Heart right ventricle (tissue), 16 donors: ENCODE measurements at regions not wholly inside any gene's neighbourhood (a gene's known extent, or its start where the extent isn't known, plus 50 kb on each side); places are given as distances from the start of the nearest gene placed in this dataset.

ENCODE experiments used
- ATAC-seq, 8 donors: fragments of 200-7000 bp; cut with Tn5 transposase; one replicate each; pipeline ENCODE4 v1.9.1; 2020; ENCODE audit warnings: mild to moderate bottlenecking in 8 of 8, moderate library complexity in 8 of 8, moderate number of reproducible peaks in 1 of 8
- DNase-seq, 2 donors: peaks; one replicate each; pipeline ENCODE4 v3.0.0-alpha.2; 2020
- H3K27ac ChIP-seq, 10 donors: fragments of 200-600 bp; sonication (generic) in 2 of 10; one replicate each; pipeline versions ENCODE4 v1.5.0 to v1.8.0; 2020 to 2022; ENCODE audit warnings: mild to moderate bottlenecking in 3 of 10
- H3K27me3 ChIP-seq, 7 donors: fragments of 200-600 bp; one replicate each; pipeline ENCODE4 v1.8.0; 2021 to 2022; ENCODE audit warnings: mild to moderate bottlenecking in 2 of 7
- H3K36me3 ChIP-seq, 9 donors: fragments of 200-600 bp; sonication (generic) in 1 of 9; one replicate each; pipeline versions ENCODE4 v1.5.0 to v1.8.0; 2020 to 2022; ENCODE audit warnings: mild to moderate bottlenecking in 2 of 9
- H3K4me1 ChIP-seq, 9 donors: fragments of 200-600 bp; sonication (generic) in 1 of 9; one replicate each; pipeline versions ENCODE4 v1.5.0 to v1.8.0; 2020 to 2022; ENCODE audit warnings: mild to moderate bottlenecking in 4 of 9
- H3K4me3 ChIP-seq, 10 donors: fragments of 200-600 bp; sonication (generic) in 2 of 10; one replicate each; pipeline versions ENCODE4 v1.5.0 to v1.8.0; 2020 to 2022; ENCODE audit warnings: mild to moderate bottlenecking in 7 of 10, moderate library complexity in 2 of 10
- H3K9me3 ChIP-seq, 11 donors: fragments of 200-600 bp in 10 of 11; sonication (generic) in 2 of 11; one replicate each; pipeline versions ENCODE4 v1.5.0 to v1.8.0; 2013 to 2022; ENCODE audit warnings: mild to moderate bottlenecking in 2 of 11, control low read depth in 1 of 11, moderate library complexity in 1 of 11
- CTCF ChIP-seq, 9 donors: fragments of 200-600 bp; sonication (generic) in 2 of 9; IDR thresholded peaks; one replicate each; pipeline versions ENCODE4 v1.5.0 to v1.8.0; 2021 to 2022; ENCODE audit warnings: antibody characterized with exemption in 9 of 9, mild to moderate bottlenecking in 5 of 9, moderate library complexity in 1 of 9
- WGBS, 2 donors: extraction: QIAGEN DNeasy Blood & Tissue Kit; methylation state at CpG; one replicate each; pipeline ENCODE4 v1.1.7; 2013; ENCODE audit warnings: inconsistent platforms in 1 of 2; 5-methylcytosine and 5-hydroxymethylcytosine counted together
- intact Hi-C, 10 donors: fragments of 100-400 bp; cut with DNase I; formaldehyde crosslinking; loops; one replicate each; pipeline versions ENCODE4 v1.11.1 to v1.14.2; 2022
- donor health status: Arrhythmogenic right ventricular cardiomyopathy.
- donor health status: ischemic (EF 13 %, LVEDD 7.1; RV severe dilation, severe dysfunction).
- donor health status: healthy with polysubstance abuse.
- donor health status: DM: no; HTN: yes; CAD: no.
- donor health status: DM: no; HTN: no; CAD: no.
- donor health status: ischemic (EF 25% LVEDD 6.9; RV normal size, moderate dysfunction).
- donor health status: ischemic (EF 25% LVEDD 5.7; RV mildly dilated, moderate dysfunction).
- donor health status: healthy.
- donor health status: DM: yes; HTN: yes; CAD: no.
- donor health status: Ischemic cardiomyopathy.
- donor health status: ischemic (EF 35%, LVEDD 5.7; RV mildly dilated, moderate dysfunction).
- donor health status: nonischemic (EF 11% LVEDD 7.7; RV severe dilation, severe dysfunction).
- donor health status: DM: yes; HTN: yes; CAD: no.
- donor health status: PGD.
- donor health status: ischemic (EF 29% LVEDD 5.4; RV normal size, mild dysfunction).
- donor health status: nonischemic (EF 23%, LVEDD 6.1; RV moderate dilation, normal function).

DNA sequence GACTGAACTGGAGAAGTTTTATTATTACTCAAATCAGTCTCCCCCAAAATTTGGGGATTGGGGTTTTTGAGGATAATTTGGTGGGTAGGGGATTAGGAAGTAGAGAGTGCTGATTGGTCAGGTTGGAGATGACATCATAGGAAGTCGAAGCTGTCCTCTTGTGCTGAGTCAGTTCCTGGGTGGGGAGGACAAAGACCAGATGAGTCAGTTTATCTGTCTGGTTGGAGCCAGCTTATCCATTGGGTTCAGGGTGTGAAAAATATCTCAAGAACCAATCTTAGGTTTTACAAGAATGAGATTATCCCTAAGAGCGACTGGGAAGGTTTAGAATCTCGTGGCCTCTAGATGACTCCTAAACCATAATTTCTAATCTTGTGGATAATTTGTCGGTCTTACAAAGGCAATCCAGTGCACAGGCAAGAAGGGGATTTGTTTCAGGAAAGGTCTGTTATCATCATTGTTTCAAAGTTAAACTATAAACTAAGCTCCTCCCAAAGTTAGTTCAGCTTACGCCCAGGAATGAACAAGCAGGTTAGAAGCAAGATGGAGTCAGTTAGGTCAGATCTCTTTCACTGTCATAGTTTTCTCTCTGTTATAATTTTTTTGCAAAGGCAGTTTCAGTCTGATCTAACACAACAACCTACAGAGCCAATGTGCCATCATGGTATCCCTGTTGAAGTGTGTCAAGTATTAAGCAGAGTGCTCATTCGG, 274.5 kb downstream of the SLC7A11 start:
- Histone ChIP-seq H3K4me3 (no peak overlapping the region), H3K9me3 (no peaks in the 10 kb centered on the region), H3K27me3 (no peaks in the 10 kb centered on the region), H3K36me3 (no peaks in the 10 kb centered on the region), H3K27ac (no peak overlapping the region), H3K4me1 (no peaks in the 10 kb centered on the region)
- intact Hi-C loops, result loop anchor here in 1 of 10 donors (5.0 kb wide), 1 partner anchor 330 kb away; no protein-coding TSS in a partner anchor
- no peak for TF ChIP-seq CTCF (IDR thresholded peaks at IDR 0.05)
- 90 to 92% methylated on average over 6 of the region's 6 CpGs for WGBS, 2 donors
- ATAC-seq (no peak), DNase-seq (no peak)

GRCh38 chr4:137966504-137966903, 275.6 kb downstream of the SLC7A11 start:
- Histone ChIP-seq H3K9me3 (no peaks in the 10 kb centered on the region), H3K36me3 (no peaks in the 10 kb centered on the region), H3K27me3 (no peaks in the 10 kb centered on the region), H3K27ac (no peak overlapping the region), H3K4me3 (no peak overlapping the region), H3K4me1 (no peaks in the 10 kb centered on the region)
- WGBS, 2 donors, result 82 to 88% methylated on average over 3 of the region's 3 CpGs
- intact Hi-C loops, result loop anchor here in 1 of 10 donors (5.0 kb wide), 1 partner anchor 331 kb away; no protein-coding TSS in a partner anchor
- ATAC-seq (no peak), DNase-seq (no peak)
- no peak for TF ChIP-seq CTCF (IDR thresholded peaks at IDR 0.05)

GRCh38 chr4:137961051-137961438, 281.1 kb downstream of the SLC7A11 start:
- H3K36me3 ChIP-seq, result no peaks in the 10 kb centered on the region
- no peaks in the 10 kb centered on the region for H3K27me3 ChIP-seq
- peak in 1 of 8 donors; percentile 80 for ATAC-seq
- TF ChIP-seq CTCF (IDR thresholded peaks at IDR 0.05), result no peak
- H3K9me3 ChIP-seq, result no peaks in the 10 kb centered on the region
- peaks cover 0 to 3% (median 0%) of the 10 kb centered on the region in 9 donors for H3K4me1 ChIP-seq
- intact Hi-C loops, result no loop called here
- no peak overlapping the region for H3K4me3 ChIP-seq
- H3K27ac ChIP-seq, result no peak overlapping the region
- no peak for DNase-seq

DNA sequence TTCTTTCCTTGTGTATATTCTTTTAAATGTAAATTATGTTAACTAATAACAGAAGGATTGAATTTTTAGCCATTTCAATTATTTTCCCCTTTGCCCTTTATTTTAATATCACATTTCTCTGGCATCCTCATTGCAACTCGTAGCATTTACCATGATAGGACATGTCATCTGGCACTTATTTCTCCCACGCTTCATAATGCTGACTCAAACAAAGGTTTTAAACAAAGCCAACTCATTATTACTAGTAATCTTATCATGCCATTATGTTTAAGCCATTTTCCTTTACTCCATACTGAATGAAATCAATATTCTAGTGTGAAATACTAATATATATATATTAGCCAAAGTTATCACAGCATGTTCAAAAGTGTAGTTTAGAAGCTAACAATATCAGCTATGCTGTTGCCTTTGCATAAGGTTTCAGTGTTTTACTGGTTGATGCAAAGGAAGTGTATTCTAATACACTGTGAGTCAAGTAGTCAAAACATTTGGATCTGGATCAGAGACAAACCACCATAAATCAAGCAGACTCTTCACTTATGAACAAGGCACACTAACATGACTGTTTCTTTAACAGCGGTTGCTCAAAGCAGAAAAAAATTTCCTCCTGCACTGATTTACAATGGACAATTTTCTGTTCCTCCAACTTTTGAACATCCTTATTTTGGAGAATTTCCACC, 281.6 kb downstream of the SLC7A11 start:
- Histone ChIP-seq H3K27ac (no peak overlapping the region), H3K36me3 (no peaks in the 10 kb centered on the region), H3K4me3 (no peak overlapping the region), H3K4me1 (peaks cover 0 to 3% (median 0%) of the 10 kb centered on the region in 9 donors), H3K9me3 (no peaks in the 10 kb centered on the region), H3K27me3 (no peaks in the 10 kb centered on the region)
- no peak for DNase-seq
- intact Hi-C loops, result no loop called here
- WGBS, 2 donors, result 69 to 70% methylated on average over 3 of the region's 3 CpGs
- no peak for ATAC-seq
- TF ChIP-seq CTCF (IDR thresholded peaks at IDR 0.05), result no peak
